Cerebellar nuclear complex (tissue), 1 donor: ENCODE measurements at regions not wholly inside any gene's neighbourhood (a gene's known extent, or its start where the extent isn't known, plus 50 kb on each side); places are given as distances from the start of the nearest gene placed in this dataset.

Experiments used
- DNase-seq, 2 experiments: peaks; one replicate each; lab custom pipeline; 2025; lab: John Stamatoyannopoulos, UW

DNA sequence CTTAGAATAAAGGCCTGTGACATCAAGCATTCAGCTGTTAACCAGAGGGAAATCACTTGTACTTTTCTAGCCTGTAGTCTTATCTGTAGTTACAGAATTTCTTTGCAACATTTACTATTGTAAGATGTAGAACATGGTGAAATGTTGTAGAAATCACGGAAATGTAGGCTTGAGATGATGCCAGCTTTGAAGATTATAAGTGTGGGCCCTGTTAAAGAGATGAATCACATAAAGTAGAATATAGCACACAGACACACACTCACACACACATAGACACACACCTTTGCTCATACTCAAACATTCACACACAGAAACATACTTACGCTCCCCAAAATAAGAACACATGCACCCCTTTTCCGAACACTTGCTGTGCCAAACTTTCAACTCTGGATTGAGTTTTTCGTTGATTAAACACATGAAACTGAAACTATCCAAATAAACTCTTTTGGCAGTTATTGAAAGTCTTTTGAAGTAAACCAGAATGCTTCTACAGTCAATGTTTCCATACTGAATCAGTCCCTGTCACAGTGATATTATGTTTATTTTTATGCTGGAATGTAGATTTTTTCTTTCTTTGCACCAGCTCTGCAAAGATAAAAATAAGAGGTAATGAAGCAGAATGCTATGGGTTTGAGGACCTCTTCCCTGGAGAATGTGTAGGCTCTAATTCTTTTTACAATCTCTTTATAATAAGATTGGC is 230.3 kb upstream of the MEOX2 start:
- no peak for DNase-seq

DNA sequence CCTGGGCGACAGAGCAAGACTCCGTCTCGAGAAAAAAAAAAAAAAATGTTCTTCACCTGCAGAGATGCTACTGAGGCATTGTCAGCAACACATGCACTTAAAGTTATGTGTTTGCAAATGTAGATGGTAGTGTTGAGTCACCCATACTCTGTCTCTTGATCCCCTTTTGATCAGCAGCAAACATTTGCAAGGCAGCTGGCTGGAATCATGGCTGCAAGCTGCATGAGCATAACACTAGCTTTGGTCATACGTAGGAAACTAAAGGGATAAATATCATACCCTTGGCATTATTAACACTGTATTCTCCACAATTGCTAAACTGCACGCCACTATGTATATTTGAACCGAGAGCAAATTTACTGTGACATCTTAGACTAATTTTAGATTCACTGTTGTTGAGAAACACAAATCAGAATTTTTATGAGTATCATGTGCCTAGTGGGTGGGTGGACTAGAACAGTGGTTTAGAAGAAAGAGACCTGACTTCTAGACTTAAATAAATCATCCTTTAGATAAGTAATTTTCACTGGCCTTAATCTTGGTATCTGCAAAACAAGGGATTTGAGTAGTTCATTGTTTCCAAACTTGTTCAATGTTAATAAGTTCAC is 229.3 kb upstream of the MEOX2 start:
- DNase-seq, result no peak

DNA sequence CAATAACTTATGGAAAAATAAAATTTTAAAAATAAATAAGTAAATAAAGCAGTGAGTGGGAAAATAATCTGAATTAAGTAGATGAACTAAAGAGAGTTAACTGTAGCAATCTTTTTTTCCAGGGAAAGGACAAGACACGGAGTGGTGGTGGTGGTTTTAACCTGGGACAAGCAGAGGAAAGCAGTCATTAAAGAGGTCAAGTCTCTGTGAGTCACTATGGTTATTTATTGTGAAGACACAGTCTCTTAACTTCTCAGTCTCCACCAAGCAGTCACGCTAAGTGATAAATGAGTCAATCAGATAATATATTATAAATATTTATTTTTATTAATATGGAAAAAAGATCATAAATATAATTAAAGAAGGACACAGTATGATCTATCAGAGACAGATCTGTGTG is 228.1 kb upstream of the MEOX2 start:
- DNase-seq, result no peak

DNA sequence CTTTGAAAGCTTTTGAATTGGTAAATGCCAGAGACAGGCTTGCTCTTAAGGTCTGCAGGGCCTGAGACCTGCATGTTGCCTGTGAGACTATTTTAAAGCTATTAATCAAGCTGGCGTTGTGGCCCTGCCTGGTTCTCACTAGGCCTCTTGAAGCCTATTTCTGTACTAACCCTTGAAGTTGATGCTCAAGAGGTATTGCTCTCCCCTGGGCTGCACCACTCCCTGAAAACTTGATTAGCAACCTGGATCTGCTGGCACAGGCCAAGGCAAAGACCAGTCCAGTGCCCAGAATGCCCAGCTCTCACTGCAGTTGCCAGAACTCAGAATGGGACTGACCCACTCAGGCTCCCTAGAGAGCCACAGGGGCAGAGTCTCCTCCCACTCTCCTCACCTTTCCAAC is 220.0 kb upstream of the MEOX2 start:
- DNase-seq, result no peak

- DNase-seq, result no peak
Observed at GRCh38 chr7:15905251-15906040, 219.0 kb upstream of the MEOX2 start.

GRCh38 chr7:15891151-15891881 is 204.8 kb upstream of the MEOX2 start:
- DNase-seq, result no peak

GRCh38 chr7:15889507-15889906 is 203.0 kb upstream of the MEOX2 start:
- DNase-seq, result no peak

- no peak for DNase-seq
Observed at GRCh38 chr7:15888090-15888489, 201.6 kb upstream of the MEOX2 start.

DNA sequence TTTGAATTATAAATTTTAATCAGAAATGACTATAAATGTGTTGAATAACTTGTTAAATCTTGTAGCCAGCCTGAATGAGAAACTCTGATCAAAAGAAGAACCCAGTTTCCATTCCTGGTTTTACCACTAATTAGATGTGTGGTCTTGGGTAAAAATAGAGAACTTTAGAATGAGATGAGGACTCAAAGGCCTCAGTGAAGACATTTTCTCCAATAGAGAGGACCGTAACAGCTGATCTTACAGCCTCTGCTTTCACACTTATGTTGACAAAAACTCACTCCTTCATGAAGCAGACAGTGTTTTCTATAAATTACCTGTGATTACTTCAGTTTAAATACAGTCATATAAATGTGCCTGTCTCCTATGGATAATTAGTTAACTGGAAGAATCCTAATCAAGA is 200.1 kb upstream of the MEOX2 start:
- no peak for DNase-seq

DNA sequence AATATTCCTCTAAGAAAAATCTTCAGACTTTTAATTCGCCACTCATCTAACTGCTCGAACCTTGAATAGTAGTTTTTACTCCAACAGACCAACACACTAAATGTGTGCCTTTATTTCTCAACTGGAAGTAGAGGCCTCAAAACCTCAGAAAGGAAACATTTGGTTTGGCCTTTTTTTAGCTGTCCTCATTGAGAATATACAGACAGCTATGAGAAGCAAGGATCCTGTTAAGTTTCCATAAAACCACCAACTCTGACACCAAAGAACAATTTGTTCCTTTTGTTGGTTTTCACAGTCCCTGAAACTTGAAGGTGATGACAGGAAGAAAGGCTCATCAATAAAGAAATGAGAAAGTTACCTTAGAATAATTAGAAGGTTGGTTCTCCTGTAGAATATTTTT is 199.2 kb upstream of the MEOX2 start:
- DNase-seq, result no peak

DNA sequence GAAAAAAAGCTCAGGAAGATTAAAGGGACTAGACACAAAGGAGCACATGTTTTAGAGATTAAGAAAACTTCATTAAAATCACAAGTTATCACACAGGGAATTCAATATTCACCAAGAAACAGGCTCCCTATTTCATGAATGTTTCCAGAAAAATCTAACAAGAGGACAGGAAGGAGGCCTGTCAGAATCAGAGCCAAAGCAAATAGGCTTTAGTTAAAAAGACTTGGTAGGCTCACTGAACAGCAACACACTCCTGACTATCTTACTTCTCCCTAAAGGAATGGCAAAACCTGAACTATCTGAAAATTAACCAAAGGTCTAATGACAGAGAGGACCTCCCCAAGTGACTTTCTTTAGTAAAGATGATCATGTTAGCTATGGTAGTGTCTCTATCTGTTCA is 188.3 kb upstream of the MEOX2 start:
- DNase-seq, result no peak

DNA sequence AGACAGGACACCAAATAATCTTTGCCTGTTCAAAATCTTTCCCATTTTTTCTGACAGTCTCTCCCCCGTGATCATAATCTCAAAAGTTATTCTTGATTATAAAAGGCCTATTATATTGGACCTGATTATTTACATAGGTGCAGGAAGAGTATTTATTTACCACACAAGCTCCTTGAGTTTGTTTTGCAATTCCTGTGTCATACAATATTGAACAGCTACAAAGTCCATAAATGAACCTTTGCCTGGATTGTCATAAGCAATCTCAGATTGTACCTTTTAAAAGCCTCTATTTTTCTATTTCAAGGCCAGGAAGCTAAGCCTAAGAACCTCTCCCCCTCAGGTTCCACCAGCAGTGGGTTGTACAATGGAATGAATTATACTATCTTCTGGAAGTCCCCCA is 183.9 kb upstream of the MEOX2 start:
- DNase-seq, result no peak

DNA sequence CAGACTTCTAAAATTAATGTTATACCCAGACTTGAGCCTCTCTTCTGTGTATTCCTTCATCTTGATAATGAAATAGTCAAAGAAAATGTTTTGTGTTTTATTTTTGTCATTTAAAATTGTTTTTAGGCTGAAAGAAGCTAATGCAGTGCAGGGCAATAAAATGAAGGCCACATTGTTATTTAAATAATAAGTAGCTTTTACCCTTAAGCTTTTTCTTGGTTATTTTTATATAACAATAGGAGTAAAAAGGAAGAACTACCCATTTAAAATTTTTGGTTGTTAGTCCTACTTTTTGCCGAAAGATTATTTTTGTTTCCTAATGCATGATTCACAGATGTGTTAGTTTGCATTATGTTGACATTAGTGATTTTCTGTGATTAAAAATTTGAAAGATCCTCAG is 181.0 kb upstream of the MEOX2 start:
- DNase-seq, result no peak

DNA sequence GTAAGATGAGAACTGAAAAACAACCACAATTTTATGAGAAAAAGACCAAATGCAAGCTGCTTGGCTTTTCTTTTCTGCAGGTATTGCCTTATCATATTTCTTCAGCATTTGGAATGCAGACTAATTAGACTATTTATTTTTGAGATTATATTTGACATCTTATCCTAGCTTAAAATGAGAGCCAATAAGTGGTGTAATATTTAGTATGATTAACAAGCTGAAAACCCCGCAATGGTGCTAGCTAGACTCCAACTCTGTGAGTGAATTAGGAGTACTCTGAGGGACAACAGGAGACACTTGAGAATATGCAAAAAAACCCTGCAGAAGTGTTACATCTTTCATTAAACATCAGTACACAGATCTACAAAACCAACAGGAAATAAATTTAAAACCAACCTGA is 180.3 kb upstream of the MEOX2 start:
- no peak for DNase-seq

DNA sequence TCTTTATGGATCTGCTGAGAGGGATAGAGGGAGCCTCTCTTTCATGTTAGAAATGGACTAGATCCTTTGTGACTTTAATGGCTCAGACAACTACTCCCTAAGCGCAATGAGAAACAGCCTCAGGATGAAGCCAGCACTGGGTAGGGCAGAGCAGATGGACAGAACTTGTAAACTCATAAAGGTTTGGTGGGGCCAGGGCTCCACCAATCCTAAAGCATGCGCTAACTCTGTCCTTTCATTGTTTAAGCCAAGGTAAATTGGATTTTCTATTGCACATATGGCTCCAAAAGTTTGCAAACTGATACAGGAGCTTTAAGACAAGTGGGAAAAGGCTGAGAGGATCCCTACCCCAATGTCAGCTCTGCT is 178.1 kb upstream of the MEOX2 start:
- DNase-seq, result no peak

DNA sequence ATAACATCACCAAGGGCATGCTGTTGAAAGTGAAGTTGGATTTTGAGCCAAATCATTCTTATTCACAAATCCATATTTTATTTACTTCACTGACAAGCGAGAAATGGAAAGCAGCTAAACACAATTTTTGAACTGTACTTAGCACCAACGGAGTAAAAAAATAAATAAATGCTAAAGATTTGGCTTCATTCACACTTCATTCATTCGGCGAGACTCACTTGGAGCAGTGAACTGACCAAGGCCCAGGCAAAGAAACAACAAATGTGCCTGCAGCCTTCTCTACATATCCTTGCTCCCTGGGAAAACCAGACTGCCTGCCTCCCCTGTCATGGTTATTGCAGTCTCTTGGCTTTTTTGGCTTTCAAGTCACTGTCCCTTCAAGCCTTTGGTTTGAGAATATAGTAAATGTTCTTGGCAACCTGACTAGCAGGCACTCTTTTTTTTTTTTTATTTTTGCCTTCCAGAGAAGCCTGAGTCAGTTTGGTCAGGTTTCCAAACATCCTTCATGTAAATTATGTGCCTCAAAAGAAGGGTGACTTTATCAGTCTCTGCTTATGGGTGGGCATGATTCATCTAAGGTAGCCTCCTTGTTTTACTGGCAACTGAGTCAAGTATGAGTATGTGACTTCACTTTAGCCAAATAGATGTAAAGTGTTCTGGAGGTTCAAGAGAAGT is 177.6 kb upstream of the MEOX2 start:
- no peak for DNase-seq

DNA sequence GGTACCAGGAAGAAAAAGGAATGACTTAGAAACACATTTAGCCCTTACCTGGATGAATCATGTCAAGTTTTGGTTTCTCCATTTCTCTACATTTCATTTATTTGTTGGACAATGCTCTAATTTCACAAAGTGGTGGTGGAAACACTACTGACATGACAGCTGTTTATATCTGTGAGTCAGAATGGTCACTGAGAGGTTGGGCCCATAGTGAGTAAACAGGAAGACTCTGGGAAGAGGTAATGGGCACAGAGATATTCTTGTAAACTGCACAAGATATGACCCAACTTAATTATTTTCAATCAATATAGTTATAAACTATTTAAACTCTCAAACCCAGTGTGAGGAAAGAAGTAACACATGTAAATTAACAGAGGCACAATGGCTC is 176.3 kb upstream of the MEOX2 start:
- DNase-seq, result no peak

- DNase-seq, result no peak
Observed at GRCh38 chr7:15862016-15862780, 175.7 kb upstream of the MEOX2 start.

DNA sequence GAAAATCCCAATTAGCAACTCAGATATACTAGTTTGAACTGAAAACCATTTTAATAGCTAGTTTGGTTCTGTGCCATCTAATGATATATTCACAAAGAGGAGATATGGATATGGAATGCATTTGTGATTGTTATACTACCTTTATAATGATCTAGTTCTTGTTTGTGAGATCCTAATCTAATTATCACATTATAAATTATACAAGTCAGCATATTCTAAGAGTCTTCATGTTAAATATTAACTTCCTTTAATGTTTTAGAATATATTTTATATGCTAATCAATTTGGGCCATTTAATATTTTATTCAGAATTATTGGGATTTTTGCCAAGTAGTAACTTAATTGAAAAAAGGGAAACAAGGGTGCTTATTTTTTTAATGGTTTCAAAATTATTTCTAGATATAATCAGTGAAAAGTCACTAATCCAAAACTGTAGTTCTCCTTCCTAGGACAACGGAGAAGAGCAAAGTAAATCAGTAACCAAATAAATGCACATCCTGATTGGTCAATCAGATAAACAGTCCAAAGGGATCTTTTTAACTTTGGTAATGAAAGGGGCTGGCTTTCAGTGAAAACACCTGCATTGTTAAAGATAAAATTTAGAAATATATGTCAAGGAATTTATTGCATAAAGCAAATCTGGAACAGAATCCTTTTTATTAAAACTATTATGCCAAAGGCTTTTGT is 173.9 kb upstream of the MEOX2 start:
- DNase-seq, result no peak

GRCh38 chr7:15857026-15857425 is 170.5 kb upstream of the MEOX2 start:
- DNase-seq, result no peak

DNA sequence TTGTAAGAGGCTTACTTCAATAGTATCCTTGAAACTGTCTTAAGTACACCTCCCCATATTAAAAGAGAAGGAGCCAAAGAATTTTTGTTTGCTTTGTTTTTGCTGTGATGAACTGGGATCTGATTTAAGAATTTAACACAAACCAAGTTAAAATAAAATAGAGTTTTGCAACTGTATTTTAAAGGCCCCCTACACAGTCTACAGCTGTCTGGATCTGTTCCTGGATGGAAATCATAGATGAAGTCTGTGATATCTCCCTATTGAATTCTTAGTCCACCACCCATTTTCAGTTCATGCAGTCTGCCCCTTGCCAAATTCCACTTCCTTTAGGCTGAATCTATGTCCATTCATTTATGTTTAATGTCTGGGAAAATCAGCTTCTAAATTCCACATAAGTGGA is 169.8 kb upstream of the MEOX2 start:
- DNase-seq, result no peak
